Body of pancreas (tissue), 4 donors: ENCODE measurements at regions not wholly inside any gene's neighbourhood (a gene's known extent, or its start where the extent isn't known, plus 50 kb on each side); places are given as distances from the start of the nearest gene placed in this dataset.

Experiments used
- CTCF ChIP-seq, 7 experiments: fragments of 450-650 bp in 4 of 7; fragments of 200-600 bp in 3 of 7; sonication (generic) in 3 of 7; IDR thresholded peaks; one replicate each; pipeline ENCODE4 v1.5.1; 2016 to 2019; ENCODE audit warnings: antibody characterized with exemption in 7 of 7
- POLR2A ChIP-seq, 3 donors: fragments of 450-650 bp; IDR thresholded peaks; one replicate each; pipeline ENCODE4 v1.6.1; 2016; ENCODE audit warnings: antibody characterized with exemption in 3 of 3, mild to moderate bottlenecking in 2 of 3

DNA sequence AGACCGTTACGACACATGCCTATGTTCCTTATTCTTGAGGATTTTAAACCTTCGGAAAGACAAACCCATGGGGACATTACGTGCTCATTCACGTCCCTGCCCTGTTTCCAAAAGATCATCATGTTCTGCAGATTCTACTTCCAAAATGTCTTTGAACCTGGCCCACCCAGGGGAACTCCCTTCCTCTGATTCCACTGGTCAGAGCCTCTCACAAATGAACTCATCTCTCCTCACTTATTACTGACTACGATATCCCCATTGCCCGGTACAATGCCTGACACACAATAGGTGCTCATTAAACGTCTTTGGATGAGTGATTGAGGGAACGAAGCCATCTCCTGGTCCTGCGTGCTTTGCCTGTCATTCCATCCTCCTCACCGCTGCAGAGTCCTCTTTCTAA, 168.3 kb upstream of the RNF32 start:
- TF ChIP-seq CTCF (IDR thresholded peaks at IDR 0.05) (no peak), POLR2A (IDR thresholded peaks at IDR 0.05) (no peak)
